ENCODE measurements at regions not wholly inside any gene's neighbourhood (a gene's known extent, or its start where the extent isn't known, plus 50 kb on each side); places are given as distances from the start of the nearest gene placed in this dataset.
"Not testable (repeated sequence)": the region's sequence is repeated elsewhere in the genome, so short reads cannot be mapped to it uniquely, and the experiment has no call there.

- DNase-seq = peak; percentile 73 to 90
Observed at GRCh38 chr2:208608122-208608835, 201.7 kb downstream of the PTH2R start.

- DNase-seq = peak in 1 of 2 experiments; percentile 6
Observed at GRCh38 chr2:208609166-208609804, 202.7 kb downstream of the PTH2R start.

GRCh38 chr2:208615675-208616074, 209.1 kb downstream of the PTH2R start:
- DNase-seq = not testable (repeated sequence)

GRCh38 chr2:208618220-208618619, 211.6 kb downstream of the PTH2R start:
- no peak for DNase-seq

- DNase-seq = peak; percentile 24 to 62
Observed at GRCh38 chr2:208619993-208620392, 213.4 kb downstream of the PTH2R start.

GRCh38 chr2:208620487-208620978, 213.9 kb downstream of the PTH2R start:
- DNase-seq = peak in 1 of 2 experiments; percentile 19

GRCh38 chr2:208627110-208627884, 220.7 kb downstream of the PTH2R start:
- no peak for DNase-seq

GRCh38 chr2:208627916-208628315, 221.3 kb downstream of the PTH2R start:
- no peak for DNase-seq

- peak in 1 of 2 experiments; percentile 9 for DNase-seq
Observed at GRCh38 chr2:208638059-208638458, 231.5 kb downstream of the PTH2R start.

- no peak for DNase-seq
Observed at GRCh38 chr2:208642125-208642779, 235.7 kb downstream of the PTH2R start.

GRCh38 chr2:208643145-208643544, 236.6 kb downstream of the PTH2R start:
- no peak for DNase-seq

GRCh38 chr2:208645226-208645625, 238.6 kb downstream of the PTH2R start:
- no peak for DNase-seq

- peak; percentile 4 to 74 for DNase-seq
Observed at GRCh38 chr2:208648368-208648767, 241.8 kb downstream of the PTH2R start.

GRCh38 chr2:208653383-208653782, 246.8 kb downstream of the PTH2R start:
- DNase-seq = no peak

GRCh38 chr2:208654056-208654455, 247.5 kb downstream of the PTH2R start:
- DNase-seq = no peak

- peak; percentile 6 to 35 for DNase-seq
Observed at GRCh38 chr2:208657468-208657867, 250.9 kb downstream of the PTH2R start.

GRCh38 chr2:208669394-208669793, 262.8 kb downstream of the PTH2R start:
- no peak for DNase-seq

- peak; percentile 4 to 6 for DNase-seq
Observed at GRCh38 chr2:208671284-208671683, 264.7 kb downstream of the PTH2R start.

- DNase-seq = peak; percentile 45 to 80
Observed at GRCh38 chr2:208671886-208672680, 265.5 kb downstream of the PTH2R start.

- no peak for DNase-seq
Observed at GRCh38 chr2:208673631-208674030, 267.0 kb downstream of the PTH2R start.

- no peak for DNase-seq
Observed at GRCh38 chr2:208674919-208675318, 268.3 kb downstream of the PTH2R start.

- DNase-seq = not testable (repeated sequence)
Observed at GRCh38 chr2:208685929-208686328, 279.3 kb downstream of the PTH2R start.
